SK-N-SH treated with all-trans-retinoic acid at 6 μM for 48 hours (cell line): ENCODE measurements at regions not wholly inside any gene's neighbourhood (a gene's known extent, or its start where the extent isn't known, plus 50 kb on each side); places are given as distances from the start of the nearest gene placed in this dataset.
A peak's percentile ranks its signal among the peaks of the same experiment; 100 is the strongest.

ENCODE experiments used
- ATAC-seq: fragments of 200-7000 bp; cut with Tn5 transposase; 3 replicates; pipeline ENCODE4 v1.9.1; 2020; ENCODE audit warnings: mild to moderate bottlenecking, moderate library complexity
- ARNTL ChIP-seq: fragments of 450-650 bp; formaldehyde crosslinking; IDR thresholded peaks from 2 replicates; pipeline ENCODE4 v1.5.0; 2020; ENCODE audit warnings: low read depth, mild to moderate bottlenecking, moderate library complexity, borderline replicate concordance
- ESRRG ChIP-seq: fragments of 250-450 bp; sonication (Bioruptor Pico); IDR thresholded peaks from 2 replicates; pipeline ENCODE4 v1.6.1; 2021; ENCODE audit warnings: mild to moderate bottlenecking
- ISL1 ChIP-seq: fragments of 250-450 bp; sonication (Bioruptor Pico); IDR thresholded peaks from 2 replicates; pipeline ENCODE4 v2.1.2; 2022; ENCODE audit warnings: mild to moderate bottlenecking, moderate library complexity
- OSR1 ChIP-seq: fragments of 250-450 bp; sonication (Bioruptor Pico); IDR thresholded peaks from 2 replicates; pipeline ENCODE4 v1.8.0; 2022; ENCODE audit warnings: moderate library complexity, mild to moderate bottlenecking, inconsistent platforms
- PPARA ChIP-seq: fragments of 250-450 bp; sonication (Bioruptor Pico); IDR thresholded peaks from 2 replicates; pipeline ENCODE4 v1.5.0; 2020; ENCODE audit warnings: mild to moderate bottlenecking, borderline replicate concordance
- TCF4 ChIP-seq: fragments of 250-450 bp; sonication (Bioruptor Pico); IDR thresholded peaks from 2 replicates; pipeline ENCODE4 v1.8.0; 2021; ENCODE audit warnings: mild to moderate bottlenecking, moderate library complexity, borderline replicate concordance
- TOX ChIP-seq: fragments of 250-450 bp; sonication (Bioruptor Pico); IDR thresholded peaks from 2 replicates; pipeline ENCODE4 v1.8.0; 2021; ENCODE audit warnings: mild to moderate bottlenecking, moderate library complexity, borderline replicate concordance
- ZFP3 ChIP-seq: fragments of 250-450 bp; sonication (Bioruptor Pico); IDR thresholded peaks from 2 replicates; pipeline ENCODE4 v1.5.0; 2020; ENCODE audit warnings: mild to moderate bottlenecking, moderate library complexity
- ZFP30 ChIP-seq: fragments of 450-650 bp; formaldehyde crosslinking; IDR thresholded peaks from 2 replicates; pipeline ENCODE4 v1.5.0; 2022; ENCODE audit warnings: mild to moderate bottlenecking, moderate library complexity
- ZNF565 ChIP-seq: fragments of 450-650 bp; formaldehyde crosslinking; conservative IDR thresholded peaks from 2 replicates; pipeline ENCODE4 v1.5.0; 2020; ENCODE audit warnings: low read depth, mild to moderate bottlenecking, moderate library complexity
- ZNF70 ChIP-seq: fragments of 450-650 bp; formaldehyde crosslinking; IDR thresholded peaks from 2 replicates; pipeline ENCODE4 v1.5.0; 2020; ENCODE audit warnings: mild to moderate bottlenecking, moderate library complexity
- TF ChIP-seq, protein P1 (sequence below): fragments of 250-450 bp; sonication (Bioruptor Pico); IDR thresholded peaks from 2 replicates; pipeline ENCODE4 v1.8.0; 2021; ENCODE audit warnings: low read depth, mild to moderate bottlenecking, moderate library complexity, borderline replicate concordance
- TF ChIP-seq, protein P2 (sequence below): fragments of 250-450 bp; sonication (Bioruptor Pico); IDR thresholded peaks from 2 replicates; pipeline ENCODE4 v1.5.0; 2020; ENCODE audit warnings: mild to moderate bottlenecking, moderate library complexity
- TF ChIP-seq, protein P3 (sequence below): fragments of 250-450 bp; sonication (Bioruptor Pico); IDR thresholded peaks from 2 replicates; pipeline ENCODE4 v1.8.0; 2020; ENCODE audit warnings: mild to moderate bottlenecking, moderate library complexity, borderline replicate concordance
- TF ChIP-seq, protein P4 (sequence below): fragments of 250-450 bp; sonication (Bioruptor Pico); IDR thresholded peaks from 2 replicates; pipeline ENCODE4 v1.5.1; 2020; ENCODE audit warnings: low read depth, mild to moderate bottlenecking, moderate library complexity

DNA sequence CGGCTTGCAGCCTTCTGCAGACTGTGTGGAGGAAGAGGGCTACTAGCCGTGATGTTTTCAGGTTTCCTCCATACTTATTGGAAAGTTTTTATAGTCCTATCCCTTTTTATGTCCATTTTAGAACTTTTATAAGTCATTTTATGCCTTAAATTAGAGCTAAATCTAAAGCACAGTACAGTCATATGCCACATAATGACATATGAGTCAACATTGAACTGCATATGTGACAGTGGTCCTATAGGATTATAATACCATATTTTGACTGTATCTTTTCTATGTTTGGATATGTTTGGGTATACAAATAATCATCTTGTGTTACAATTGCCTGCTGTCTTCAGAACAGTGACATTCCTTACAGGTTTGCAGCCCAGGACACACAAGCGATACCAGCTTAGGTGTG, 200.2 kb downstream of the SPRY1 start (continued):
- TF ChIP-seq, protein P1, sequence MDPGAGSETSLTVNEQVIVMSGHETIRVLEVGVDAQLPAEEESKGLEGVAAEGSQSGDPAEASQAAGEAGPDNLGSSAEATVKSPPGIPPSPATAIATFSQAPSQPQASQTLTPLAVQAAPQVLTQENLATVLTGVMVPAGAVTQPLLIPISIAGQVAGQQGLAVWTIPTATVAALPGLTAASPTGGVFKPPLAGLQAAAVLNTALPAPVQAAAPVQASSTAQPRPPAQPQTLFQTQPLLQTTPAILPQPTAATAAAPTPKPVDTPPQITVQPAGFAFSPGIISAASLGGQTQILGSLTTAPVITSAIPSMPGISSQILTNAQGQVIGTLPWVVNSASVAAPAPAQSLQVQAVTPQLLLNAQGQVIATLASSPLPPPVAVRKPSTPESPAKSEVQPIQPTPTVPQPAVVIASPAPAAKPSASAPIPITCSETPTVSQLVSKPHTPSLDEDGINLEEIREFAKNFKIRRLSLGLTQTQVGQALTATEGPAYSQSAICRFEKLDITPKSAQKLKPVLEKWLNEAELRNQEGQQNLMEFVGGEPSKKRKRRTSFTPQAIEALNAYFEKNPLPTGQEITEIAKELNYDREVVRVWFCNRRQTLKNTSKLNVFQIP (CRISPR knock-in tag) = no peak
- TF ChIP-seq TOX (CRISPR knock-in tag) (no peak), TCF4 (no peak)
- TF ChIP-seq, protein P2, sequence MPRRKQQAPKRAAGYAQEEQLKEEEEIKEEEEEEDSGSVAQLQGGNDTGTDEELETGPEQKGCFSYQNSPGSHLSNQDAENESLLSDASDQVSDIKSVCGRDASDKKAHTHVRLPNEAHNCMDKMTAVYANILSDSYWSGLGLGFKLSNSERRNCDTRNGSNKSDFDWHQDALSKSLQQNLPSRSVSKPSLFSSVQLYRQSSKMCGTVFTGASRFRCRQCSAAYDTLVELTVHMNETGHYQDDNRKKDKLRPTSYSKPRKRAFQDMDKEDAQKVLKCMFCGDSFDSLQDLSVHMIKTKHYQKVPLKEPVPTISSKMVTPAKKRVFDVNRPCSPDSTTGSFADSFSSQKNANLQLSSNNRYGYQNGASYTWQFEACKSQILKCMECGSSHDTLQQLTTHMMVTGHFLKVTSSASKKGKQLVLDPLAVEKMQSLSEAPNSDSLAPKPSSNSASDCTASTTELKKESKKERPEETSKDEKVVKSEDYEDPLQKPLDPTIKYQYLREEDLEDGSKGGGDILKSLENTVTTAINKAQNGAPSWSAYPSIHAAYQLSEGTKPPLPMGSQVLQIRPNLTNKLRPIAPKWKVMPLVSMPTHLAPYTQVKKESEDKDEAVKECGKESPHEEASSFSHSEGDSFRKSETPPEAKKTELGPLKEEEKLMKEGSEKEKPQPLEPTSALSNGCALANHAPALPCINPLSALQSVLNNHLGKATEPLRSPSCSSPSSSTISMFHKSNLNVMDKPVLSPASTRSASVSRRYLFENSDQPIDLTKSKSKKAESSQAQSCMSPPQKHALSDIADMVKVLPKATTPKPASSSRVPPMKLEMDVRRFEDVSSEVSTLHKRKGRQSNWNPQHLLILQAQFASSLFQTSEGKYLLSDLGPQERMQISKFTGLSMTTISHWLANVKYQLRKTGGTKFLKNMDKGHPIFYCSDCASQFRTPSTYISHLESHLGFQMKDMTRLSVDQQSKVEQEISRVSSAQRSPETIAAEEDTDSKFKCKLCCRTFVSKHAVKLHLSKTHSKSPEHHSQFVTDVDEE = no peak

DNA sequence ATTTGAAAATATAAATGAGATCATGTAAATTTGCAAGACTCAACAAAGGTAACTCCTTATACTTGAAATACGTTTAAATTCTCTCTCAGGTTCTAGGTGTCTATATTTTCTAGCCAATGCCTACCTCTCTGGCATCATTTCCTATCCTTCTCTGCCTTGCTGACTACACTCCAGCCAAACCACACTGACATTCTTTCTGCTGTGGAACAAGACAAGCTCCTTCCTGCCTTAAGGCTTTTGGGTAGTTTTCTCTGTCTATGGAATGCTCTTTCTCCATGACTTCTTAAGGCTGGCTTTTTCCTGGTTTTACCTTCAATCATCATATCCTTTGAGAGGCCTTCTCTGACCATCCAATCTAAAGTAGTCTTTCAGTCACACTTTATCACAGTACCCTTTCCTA, 201.0 kb downstream of the SPRY1 start:
- TF ChIP-seq ZFP3 (CRISPR knock-in tag) = no peak
- TF ChIP-seq, protein P3, sequence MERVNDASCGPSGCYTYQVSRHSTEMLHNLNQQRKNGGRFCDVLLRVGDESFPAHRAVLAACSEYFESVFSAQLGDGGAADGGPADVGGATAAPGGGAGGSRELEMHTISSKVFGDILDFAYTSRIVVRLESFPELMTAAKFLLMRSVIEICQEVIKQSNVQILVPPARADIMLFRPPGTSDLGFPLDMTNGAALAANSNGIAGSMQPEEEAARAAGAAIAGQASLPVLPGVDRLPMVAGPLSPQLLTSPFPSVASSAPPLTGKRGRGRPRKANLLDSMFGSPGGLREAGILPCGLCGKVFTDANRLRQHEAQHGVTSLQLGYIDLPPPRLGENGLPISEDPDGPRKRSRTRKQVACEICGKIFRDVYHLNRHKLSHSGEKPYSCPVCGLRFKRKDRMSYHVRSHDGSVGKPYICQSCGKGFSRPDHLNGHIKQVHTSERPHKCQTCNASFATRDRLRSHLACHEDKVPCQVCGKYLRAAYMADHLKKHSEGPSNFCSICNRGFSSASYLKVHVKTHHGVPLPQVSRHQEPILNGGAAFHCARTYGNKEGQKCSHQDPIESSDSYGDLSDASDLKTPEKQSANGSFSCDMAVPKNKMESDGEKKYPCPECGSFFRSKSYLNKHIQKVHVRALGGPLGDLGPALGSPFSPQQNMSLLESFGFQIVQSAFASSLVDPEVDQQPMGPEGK (CRISPR knock-in tag) = no peak
- TF ChIP-seq, protein P1 (CRISPR knock-in tag) = no peak
- TF ChIP-seq ESRRG (CRISPR knock-in tag) = no peak
- no peak for TF ChIP-seq TCF4
- TF ChIP-seq, protein P4, sequence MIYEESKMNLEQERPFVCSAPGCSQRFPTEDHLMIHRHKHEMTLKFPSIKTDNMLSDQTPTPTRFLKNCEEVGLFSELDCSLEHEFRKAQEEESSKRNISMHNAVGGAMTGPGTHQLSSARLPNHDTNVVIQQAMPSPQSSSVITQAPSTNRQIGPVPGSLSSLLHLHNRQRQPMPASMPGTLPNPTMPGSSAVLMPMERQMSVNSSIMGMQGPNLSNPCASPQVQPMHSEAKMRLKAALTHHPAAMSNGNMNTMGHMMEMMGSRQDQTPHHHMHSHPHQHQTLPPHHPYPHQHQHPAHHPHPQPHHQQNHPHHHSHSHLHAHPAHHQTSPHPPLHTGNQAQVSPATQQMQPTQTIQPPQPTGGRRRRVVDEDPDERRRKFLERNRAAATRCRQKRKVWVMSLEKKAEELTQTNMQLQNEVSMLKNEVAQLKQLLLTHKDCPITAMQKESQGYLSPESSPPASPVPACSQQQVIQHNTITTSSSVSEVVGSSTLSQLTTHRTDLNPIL (CRISPR knock-in tag) = no peak
- TF ChIP-seq ZNF70 (CRISPR knock-in tag) = no peak
- TF ChIP-seq ZNF565 (CRISPR knock-in tag) = no peak
- TF ChIP-seq OSR1 (CRISPR knock-in tag) = no peak
- no peak for TF ChIP-seq ARNTL (CRISPR knock-in tag)
- no peak for TF ChIP-seq PPARA (CRISPR knock-in tag)
- no peak for TF ChIP-seq ISL1 (CRISPR knock-in tag)
- no peak for TF ChIP-seq ZFP30 (CRISPR knock-in tag)
- peak; percentile 50; the same call in 1 of the 3 replicates for ATAC-seq

DNA sequence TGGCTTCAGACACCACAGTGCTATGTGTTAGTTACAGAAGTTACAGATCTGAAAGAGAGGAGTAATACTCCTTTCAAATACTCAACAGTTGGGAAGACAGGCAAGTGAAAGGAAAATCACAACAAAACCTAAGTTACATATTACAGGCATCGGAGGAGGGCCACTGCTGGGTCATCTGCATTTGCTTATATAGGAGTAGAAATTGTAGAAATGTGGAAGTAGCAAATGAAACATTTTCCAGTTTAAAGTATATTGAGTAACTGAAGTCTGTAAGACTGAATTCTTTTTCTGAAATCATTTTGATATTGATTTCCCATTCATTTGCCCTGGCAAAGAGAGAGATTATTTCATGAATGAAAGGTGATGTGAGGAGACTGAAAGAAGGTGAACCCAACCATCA, 201.7 kb downstream of the SPRY1 start:
- TF ChIP-seq, protein P3 (CRISPR knock-in tag) = no peak
- TF ChIP-seq ZFP3 (CRISPR knock-in tag) = no peak
- ATAC-seq = no peak
